GM23248 (cell line): ENCODE measurements at regions not wholly inside any gene's neighbourhood (a gene's known extent, or its start where the extent isn't known, plus 50 kb on each side); places are given as distances from the start of the nearest gene placed in this dataset.

ENCODE experiments used
- DNase-seq: peaks from one replicate; pipeline ENCODE4 v3.0.0-alpha.2; 2015
- H2AFZ ChIP-seq: fragments of 200-600 bp; sonication (generic); 2 replicates; pipeline ENCODE4 v1.6.1; 2016; ENCODE audit warnings: antibody characterized with exemption
- H3F3A ChIP-seq: fragments of 200-600 bp; sonication (generic); 2 replicates; pipeline ENCODE4 v1.6.1; 2016; ENCODE audit warnings: mild to moderate bottlenecking, antibody characterized with exemption, mixed run types; ENCODE audit not compliant: insufficient read depth
- H3K27ac ChIP-seq: fragments of 200-600 bp; sonication (generic); 2 replicates; pipeline ENCODE4 v1.5.1; 2016; ENCODE audit warnings: mild to moderate bottlenecking
- H3K27me3 ChIP-seq: fragments of 200-600 bp; sonication (generic); replicated peaks from 2 replicates; pipeline ENCODE4 v1.6.1; 2016; ENCODE audit warnings: mild to moderate bottlenecking; ENCODE audit not compliant: insufficient read depth
- H3K36me3 ChIP-seq: fragments of 200-600 bp; sonication (generic); 2 replicates; pipeline ENCODE4 v1.6.1; 2016; ENCODE audit warnings: low read depth, mild to moderate bottlenecking
- H3K4me1 ChIP-seq: fragments of 200-600 bp; sonication (generic); 2 replicates; pipeline ENCODE4 v1.6.1; 2016; ENCODE audit warnings: mild to moderate bottlenecking; ENCODE audit not compliant: insufficient read depth
- H3K4me2 ChIP-seq: fragments of 200-600 bp; sonication (generic); one replicate; pipeline ENCODE4 v1.6.1; 2016; ENCODE audit warnings: mild to moderate bottlenecking; ENCODE audit not compliant: unreplicated experiment
- H3K4me3 ChIP-seq: fragments of 200-600 bp; sonication (generic); 2 replicates; pipeline ENCODE4 v1.5.1; 2016; ENCODE audit warnings: mild to moderate bottlenecking
- H3K79me2 ChIP-seq: fragments of 200-600 bp; sonication (generic); 2 replicates; pipeline ENCODE4 v1.6.1; 2016; ENCODE audit warnings: mild to moderate bottlenecking; ENCODE audit not compliant: insufficient read depth
- H3K9ac ChIP-seq: fragments of 200-600 bp; sonication (generic); 2 replicates; pipeline ENCODE4 v1.6.1; 2016; ENCODE audit warnings: mild to moderate bottlenecking
- H3K9me2 ChIP-seq: fragments of 200-600 bp; sonication (generic); 2 replicates; pipeline ENCODE4 v1.6.1; 2016; ENCODE audit warnings: mixed run types, mild to moderate bottlenecking, moderate library complexity; ENCODE audit not compliant: insufficient read depth
- H3K9me3 ChIP-seq: fragments of 200-600 bp; sonication (generic); one replicate; pipeline ENCODE4 v1.6.1; 2017; ENCODE audit warnings: low read depth
- H4K20me1 ChIP-seq: fragments of 200-600 bp; sonication (generic); 2 replicates; pipeline ENCODE4 v1.6.0; 2016; ENCODE audit not compliant: insufficient read depth
- EZH2 ChIP-seq: fragments of 200-600 bp; sonication (generic); IDR thresholded peaks from 2 replicates; pipeline ENCODE4 v1.6.1; 2018; ENCODE audit warnings: antibody characterized with exemption, mild to moderate bottlenecking; ENCODE audit not compliant: insufficient read depth, poor library complexity, severe bottlenecking
- EZH2phosphoT487 ChIP-seq: fragments of 200-600 bp; sonication (generic); IDR thresholded peaks from 2 replicates; pipeline ENCODE4 v1.6.1; 2018; ENCODE audit warnings: antibody characterized with exemption, moderate library complexity, mild to moderate bottlenecking, low read depth; ENCODE audit not compliant: insufficient read depth
- WGBS, 2 experiments: methylation state at CpG; one replicate each; pipeline ENCODE4 v1.1.6; 2015 to 2017; ENCODE audit warnings: low lambda C conversion rate in 2 of 2, low coverage in 1 of 2; ENCODE audit errors: missing lambda C conversion rate in 2 of 2; 5-methylcytosine and 5-hydroxymethylcytosine counted together
- in situ Hi-C: fragments of 300-500 bp; cut with MboI; formaldehyde crosslinking; loops from 2 replicates; pipeline ENCODE4 v1.15.0; 2020

- no peaks in the 10 kb centered on the region for H3F3A ChIP-seq
- H4K20me1 ChIP-seq: no peaks in the 10 kb centered on the region
- in situ Hi-C loops: no loop called here
- no peaks in the 10 kb centered on the region for H3K79me2 ChIP-seq
- no peak overlapping the region for H2AFZ ChIP-seq
- H3K27me3 ChIP-seq: no peaks in the 10 kb centered on the region
- H3K9ac ChIP-seq: no peak overlapping the region
- no peak overlapping the region for H3K4me3 ChIP-seq
- no peak for DNase-seq
- H3K36me3 ChIP-seq: no peaks in the 10 kb centered on the region
- 21 to 23% methylated on average over 3 to 4 of the region's 5 CpGs for WGBS, 2 experiments
- H3K4me2 ChIP-seq: no peak overlapping the region
- H3K27ac ChIP-seq: no peak overlapping the region
- no peaks in the 10 kb centered on the region for H3K9me2 ChIP-seq
- no peaks in the 10 kb centered on the region for H3K4me1 ChIP-seq
- TF ChIP-seq EZH2phosphoT487 (no peak), EZH2 (no peak)
- no peaks in the 10 kb centered on the region for H3K9me3 ChIP-seq
These were observed 121.1 kb upstream of the ATP6AP2 start for GRCh38 chrX:40459571-40460158.

DNA sequence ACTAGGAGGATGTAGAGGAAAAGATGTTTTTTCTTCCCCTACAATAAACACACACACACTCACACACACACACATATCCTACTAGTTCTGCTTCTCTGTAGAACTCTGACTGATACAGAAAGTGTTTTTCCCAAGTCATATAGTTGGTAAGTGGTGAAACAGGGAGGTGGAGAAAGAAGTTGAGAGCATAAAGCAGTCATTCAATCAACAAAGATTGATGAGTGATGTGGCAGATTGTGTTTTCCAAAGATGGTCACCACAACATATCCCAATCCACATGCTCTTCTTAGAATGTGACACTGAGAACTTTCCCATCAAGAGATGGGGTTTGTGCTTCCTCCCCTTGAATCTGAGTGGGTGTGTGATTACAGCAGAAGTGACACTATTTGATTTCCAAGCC is 123.4 kb upstream of the ATP6AP2 start:
- H3K9me2 ChIP-seq: no peaks in the 10 kb centered on the region
- no peaks in the 10 kb centered on the region for H3K4me1 ChIP-seq
- no peak overlapping the region for H3K27ac ChIP-seq
- in situ Hi-C loops: no loop called here
- H3K4me3 ChIP-seq: no peak overlapping the region
- TF ChIP-seq EZH2 (no peak), EZH2phosphoT487 (no peak)
- DNase-seq: no peak
- no peaks in the 10 kb centered on the region for H3F3A ChIP-seq
- H3K4me2 ChIP-seq: no peak overlapping the region
- no peaks in the 10 kb centered on the region for H3K79me2 ChIP-seq
- no peaks in the 10 kb centered on the region for H4K20me1 ChIP-seq
- no peaks in the 10 kb centered on the region for H3K9me3 ChIP-seq
- H3K36me3 ChIP-seq: no peaks in the 10 kb centered on the region
- no peak overlapping the region for H2AFZ ChIP-seq
- H3K27me3 ChIP-seq: no peaks in the 10 kb centered on the region
- no peak overlapping the region for H3K9ac ChIP-seq

DNA sequence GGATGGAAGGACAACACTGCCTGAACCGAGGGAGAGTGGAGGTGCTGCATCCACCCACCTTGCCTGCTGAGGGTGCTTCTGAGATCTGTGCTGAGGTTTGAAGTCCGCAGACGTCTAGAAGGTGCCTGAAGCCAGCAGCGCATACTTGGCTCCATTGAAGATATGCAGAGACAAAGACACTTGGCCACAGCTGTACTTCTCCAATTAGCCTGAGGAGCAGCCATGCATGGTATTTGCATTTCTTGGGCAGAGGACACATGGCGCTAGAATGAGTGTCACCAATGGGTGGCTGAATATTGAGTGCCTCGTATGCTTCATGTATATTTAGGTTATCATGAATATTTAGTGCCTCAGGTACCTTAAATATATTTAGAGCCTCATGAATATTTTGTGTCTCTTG is 128.7 kb upstream of the ATP6AP2 start:
- no peak overlapping the region for H3K27ac ChIP-seq
- H3K36me3 ChIP-seq: no peaks in the 10 kb centered on the region
- H3K9me2 ChIP-seq: no peaks in the 10 kb centered on the region
- H3K27me3 ChIP-seq: no peaks in the 10 kb centered on the region
- WGBS, 2 experiments: 45 to 72% methylated on average over 5 to 6 of the region's 6 CpGs
- H3K4me2 ChIP-seq: no peak overlapping the region
- H3K4me3 ChIP-seq: no peak overlapping the region
- H3K4me1 ChIP-seq: no peaks in the 10 kb centered on the region
- in situ Hi-C loops: no loop called here
- no peaks in the 10 kb centered on the region for H3K79me2 ChIP-seq
- H2AFZ ChIP-seq: no peak overlapping the region
- no peaks in the 10 kb centered on the region for H3F3A ChIP-seq
- H3K9me3 ChIP-seq: no peaks in the 10 kb centered on the region
- no peak overlapping the region for H3K9ac ChIP-seq
- H4K20me1 ChIP-seq: no peaks in the 10 kb centered on the region
- DNase-seq: no peak
- TF ChIP-seq EZH2phosphoT487 (no peak), EZH2 (no peak)

DNA sequence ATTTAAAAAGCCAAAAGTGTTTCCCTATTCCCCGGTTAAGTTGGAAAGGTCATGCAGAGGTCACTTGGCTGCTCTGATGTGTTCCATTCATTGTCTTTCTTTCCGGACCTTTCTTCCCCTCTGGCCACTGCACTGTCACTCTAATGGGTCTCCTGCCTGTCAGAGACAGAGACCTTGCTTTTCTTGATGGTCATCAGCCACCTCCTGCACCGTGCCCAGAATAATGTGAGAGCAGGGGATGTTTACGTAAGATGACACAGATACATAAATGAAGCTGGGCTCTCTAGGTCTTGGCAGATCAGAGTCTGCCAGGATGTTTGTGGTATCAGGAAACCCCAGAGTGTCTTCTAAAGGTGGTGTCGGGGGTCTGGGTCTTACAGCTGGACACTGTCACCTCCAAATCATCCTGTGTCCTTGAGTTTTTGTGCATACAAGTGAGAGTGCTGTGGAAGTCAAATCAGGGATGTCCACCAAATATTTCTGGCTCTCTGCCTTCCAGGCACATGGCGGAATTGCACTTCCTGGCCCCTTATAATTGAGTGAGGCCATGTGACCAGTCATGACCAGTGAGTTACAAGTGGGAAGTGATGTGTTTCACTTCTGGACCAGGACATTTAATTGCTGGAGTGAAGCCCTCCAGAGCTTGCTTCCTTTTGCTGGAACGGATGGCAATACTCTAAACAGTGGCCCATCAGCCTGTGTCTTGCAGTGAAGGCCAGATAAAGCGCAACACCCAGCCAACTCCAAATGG is 130.6 kb upstream of the ATP6AP2 start:
- Histone ChIP-seq H3K9me3 (no peaks in the 10 kb centered on the region), H3K27me3 (no peaks in the 10 kb centered on the region), H3K27ac (no peak overlapping the region), H3F3A (no peaks in the 10 kb centered on the region), H3K79me2 (no peaks in the 10 kb centered on the region), H3K9ac (no peak overlapping the region), H3K9me2 (no peaks in the 10 kb centered on the region), H2AFZ (no peak overlapping the region), H3K4me1 (no peaks in the 10 kb centered on the region), H4K20me1 (no peaks in the 10 kb centered on the region), H3K4me3 (no peak overlapping the region), H3K36me3 (no peaks in the 10 kb centered on the region), H3K4me2 (no peak overlapping the region)
- WGBS, 2 experiments: 58 to 61% methylated on average over 8 of the region's 8 CpGs
- in situ Hi-C loops: no loop called here
- DNase-seq: no peak
- TF ChIP-seq EZH2phosphoT487 (no peak), EZH2 (no peak)
